WTC11 (cell line): ENCODE measurements at regions not wholly inside any gene's neighbourhood (a gene's known extent, or its start where the extent isn't known, plus 50 kb on each side); places are given as distances from the start of the nearest gene placed in this dataset.
"Not testable (repeated sequence)": the region's sequence is repeated elsewhere in the genome, so short reads cannot be mapped to it uniquely, and the experiment has no call there.

Experiments used
- ATAC-seq: fragments of 200-7000 bp; cut with Tn5 transposase; 2 replicates; pipeline ENCODE4 v1.10.0; 2021; ENCODE audit warnings: mild to moderate bottlenecking, moderate library complexity
- CTCF ChIA-PET: fragments of 300-600 bp; sonication (Branson Sonifier 250); formaldehyde crosslinking; loops from one replicate; lab custom pipeline; 2021; ENCODE audit warnings: antibody characterized with exemption; lab: Charles Lee
- POLR2A ChIA-PET: fragments of 350-600 bp; sonication (Branson Sonifier 250); formaldehyde crosslinking; loops from one replicate; lab custom pipeline; 2021; ENCODE audit warnings: antibody characterized with exemption; lab: Charles Lee
- DNase-seq: peaks from one replicate; pipeline ENCODE4 v3.0.0; 2021; ENCODE audit warnings: low spot score
- H3K27ac Mint-ChIP-seq: 2 replicates; pipeline ENCODE4 v1.8.0; 2021; ENCODE audit warnings: mixed read lengths
- H3K27me3 Mint-ChIP-seq: 2 replicates; pipeline ENCODE4 v1.8.0; 2021; ENCODE audit warnings: low read depth, mild to moderate bottlenecking, moderate library complexity, mixed read lengths
- H3K36me3 Mint-ChIP-seq: 2 replicates; pipeline ENCODE4 v1.8.0; 2021; ENCODE audit warnings: mixed read lengths
- H3K4me1 Mint-ChIP-seq: 2 replicates; pipeline ENCODE4 v1.8.0; 2022; ENCODE audit warnings: mixed read lengths
- H3K4me3 Mint-ChIP-seq: 2 replicates; pipeline ENCODE4 v1.8.0; 2021; ENCODE audit warnings: mild to moderate bottlenecking, moderate library complexity, mixed read lengths
- H3K9me3 Mint-ChIP-seq: 2 replicates; pipeline ENCODE4 v1.8.0; 2021; ENCODE audit warnings: mixed read lengths
- ATF2 ChIP-seq: sonication (generic); formaldehyde crosslinking; IDR thresholded peaks from 2 replicates; pipeline ENCODE4 v1.8.1; 2022; ENCODE audit warnings: low read depth, missing genetic modification reagents, borderline replicate concordance
- ATF3 ChIP-seq: sonication (generic); formaldehyde crosslinking; conservative IDR thresholded peaks from 2 replicates; pipeline ENCODE4 v1.8.1; 2022; ENCODE audit warnings: mild to moderate bottlenecking, missing genetic modification reagents
- E2F1 ChIP-seq: sonication (generic); formaldehyde crosslinking; IDR thresholded peaks from 2 replicates; pipeline ENCODE4 v1.8.0; 2022; ENCODE audit warnings: mild to moderate bottlenecking, missing genetic modification reagents
- E2F4 ChIP-seq: sonication (generic); formaldehyde crosslinking; IDR thresholded peaks from 2 replicates; pipeline ENCODE4 v1.8.1; 2022; ENCODE audit warnings: low read depth, mild to moderate bottlenecking, moderate library complexity, missing genetic modification reagents, borderline replicate concordance
- FOXP1 ChIP-seq: sonication (generic); formaldehyde crosslinking; IDR thresholded peaks from 2 replicates; pipeline ENCODE4 v1.8.0; 2022; ENCODE audit warnings: missing genetic modification reagents, mild to moderate bottlenecking, moderate library complexity, borderline replicate concordance
- FOXP4 ChIP-seq: sonication (generic); formaldehyde crosslinking; IDR thresholded peaks from 2 replicates; pipeline ENCODE4 v1.8.0; 2022; ENCODE audit warnings: mild to moderate bottlenecking, missing genetic modification reagents
- HMGXB4 ChIP-seq: sonication (generic); formaldehyde crosslinking; IDR thresholded peaks from 2 replicates; pipeline ENCODE4 v1.8.1; 2023; ENCODE audit warnings: mild to moderate bottlenecking, moderate library complexity, missing genetic modification reagents
- IRF1 ChIP-seq: sonication (generic); formaldehyde crosslinking; IDR thresholded peaks from 2 replicates; pipeline ENCODE4 v1.8.0; 2023; ENCODE audit warnings: missing genetic modification reagents
- KAT7 ChIP-seq: sonication (generic); formaldehyde crosslinking; IDR thresholded peaks from 2 replicates; pipeline ENCODE4 v1.8.1; 2023; ENCODE audit warnings: missing genetic modification reagents, mild to moderate bottlenecking, borderline replicate concordance
- MXD4 ChIP-seq: fragments of 250-450 bp; sonication (Bioruptor Pico); IDR thresholded peaks from 2 replicates; pipeline ENCODE4 v1.8.0; 2021; ENCODE audit warnings: mild to moderate bottlenecking, moderate library complexity, borderline replicate concordance
- MYBL2 ChIP-seq: sonication (generic); formaldehyde crosslinking; IDR thresholded peaks from 2 replicates; pipeline ENCODE4 v1.8.1; 2023; ENCODE audit warnings: mild to moderate bottlenecking, moderate library complexity, missing genetic modification reagents
- NFE2L1 ChIP-seq: sonication (generic); formaldehyde crosslinking; IDR thresholded peaks from 2 replicates; pipeline ENCODE4 v1.8.1; 2023; ENCODE audit warnings: missing genetic modification reagents
- NFYB ChIP-seq: sonication (generic); formaldehyde crosslinking; conservative IDR thresholded peaks from 2 replicates; pipeline ENCODE4 v1.8.0; 2022; ENCODE audit warnings: low read depth, missing genetic modification reagents
- NR1H2 ChIP-seq: sonication (generic); formaldehyde crosslinking; IDR thresholded peaks from 2 replicates; pipeline ENCODE4 v1.9.0; 2021; ENCODE audit warnings: mild to moderate bottlenecking, moderate library complexity, missing genetic modification reagents
- PRRX2 ChIP-seq: fragments of 250-450 bp; sonication (Bioruptor Pico); IDR thresholded peaks from 2 replicates; pipeline ENCODE4 v1.8.0; 2021; ENCODE audit warnings: mild to moderate bottlenecking
- SMAD3 ChIP-seq: sonication (generic); formaldehyde crosslinking; IDR thresholded peaks from 2 replicates; pipeline ENCODE4 v1.8.0; 2022; ENCODE audit warnings: missing genetic modification reagents, mild to moderate bottlenecking, borderline replicate concordance
- SOX15 ChIP-seq: fragments of 250-450 bp; sonication (Bioruptor Pico); IDR thresholded peaks from 2 replicates; pipeline ENCODE4 v1.9.0; 2021; ENCODE audit warnings: mild to moderate bottlenecking
- TEAD4 ChIP-seq: sonication (generic); formaldehyde crosslinking; IDR thresholded peaks from 2 replicates; pipeline ENCODE4 v1.8.0; 2022; ENCODE audit warnings: mild to moderate bottlenecking, missing genetic modification reagents
- ZNF121 ChIP-seq: sonication (generic); formaldehyde crosslinking; IDR thresholded peaks from 2 replicates; pipeline ENCODE4 v1.8.0; 2023; ENCODE audit warnings: missing genetic modification reagents
- ZNF219 ChIP-seq: sonication (generic); formaldehyde crosslinking; IDR thresholded peaks from 2 replicates; pipeline ENCODE4 v1.8.0; 2023; ENCODE audit warnings: missing genetic modification reagents, mild to moderate bottlenecking, borderline replicate concordance
- ZNF317 ChIP-seq: sonication (generic); formaldehyde crosslinking; IDR thresholded peaks from 2 replicates; pipeline ENCODE4 v1.8.1; 2023; ENCODE audit warnings: low read depth, mild to moderate bottlenecking, moderate library complexity, missing genetic modification reagents, borderline replicate concordance

- TF ChIP-seq ZNF219 (CRISPR knock-in tag): no peak
- TF ChIP-seq ATF3 (CRISPR knock-in tag): no peak
- no peak for TF ChIP-seq HMGXB4 (CRISPR knock-in tag)
- no peak for TF ChIP-seq SOX15
- no peak for TF ChIP-seq ZNF317
- no peak for TF ChIP-seq E2F4 (CRISPR knock-in tag)
- TF ChIP-seq ZNF121 (CRISPR knock-in tag): no peak
- no peak for TF ChIP-seq IRF1 (CRISPR knock-in tag)
- no peak for TF ChIP-seq FOXP4 (CRISPR knock-in tag)
- no peak for TF ChIP-seq MYBL2 (CRISPR knock-in tag)
These were observed 337.5 kb upstream of the PCSK5 start (continued) for GRCh38 chr9:75552941-75553340.

- CTCF ChIA-PET, H3K27me3 Mint-ChIP-seq, ATAC-seq, H3K4me1 Mint-ChIP-seq, DNase-seq, H3K36me3 Mint-ChIP-seq, H3K27ac Mint-ChIP-seq, POLR2A ChIA-PET, H3K4me3 Mint-ChIP-seq: not testable (repeated sequence)
- H3K9me3 Mint-ChIP-seq: peaks cover 28% of the 10 kb centered on the region
These were observed 323.7 kb upstream of the PCSK5 start for GRCh38 chr9:75566813-75567212.

- ATAC-seq (no peak), DNase-seq (no peak)
- POLR2A ChIA-PET: no interaction called here
- Mint-ChIP-seq H3K9me3 (peaks cover 5% of the 10 kb centered on the region; the same call in 1 of the 2 replicates), H3K27ac (no peak overlapping the region), H3K4me1 (no peaks in the 10 kb centered on the region), H3K4me3 (no peak overlapping the region), H3K36me3 (no peaks in the 10 kb centered on the region), H3K27me3 (no peaks in the 10 kb centered on the region)
- TF ChIP-seq NFE2L1 (CRISPR knock-in tag) (no peak), MXD4 (no peak), KAT7 (CRISPR knock-in tag) (no peak), FOXP1 (no peak), E2F1 (CRISPR knock-in tag) (no peak), FOXP4 (CRISPR knock-in tag) (no peak), ZNF317 (no peak), TEAD4 (CRISPR knock-in tag) (no peak), SOX15 (no peak), SMAD3 (CRISPR knock-in tag) (no peak), NFYB (no peak), NR1H2 (no peak), ATF2 (CRISPR knock-in tag) (no peak), PRRX2 (CRISPR knock-in tag) (no peak)
- CTCF ChIA-PET: no interaction called here
These were observed 319.9 kb upstream of the PCSK5 start for GRCh38 chr9:75570538-75570937.
